Epithelial cell of esophagus (primary cell): ENCODE measurements at regions not wholly inside any gene's neighbourhood (a gene's known extent, or its start where the extent isn't known, plus 50 kb on each side); places are given as distances from the start of the nearest gene placed in this dataset.

ENCODE experiments used
- DNase-seq: peaks from one replicate; pipeline ENCODE4 v3.0.0; 2010; ENCODE audit warnings: low read depth
- H3K4me3 ChIP-seq: 2 replicates; pipeline ENCODE4 v1.5.1; 2011; ENCODE audit warnings: mild to moderate bottlenecking, low read length, control low read depth
- CTCF ChIP-seq: IDR thresholded peaks from 2 replicates; pipeline ENCODE4 v1.5.1; 2011; ENCODE audit warnings: low read depth, mild to moderate bottlenecking, low read length, control low read depth, inconsistent platforms; ENCODE audit not compliant: insufficient read depth; ENCODE audit errors: missing control alignments

- no peak overlapping the region for H3K4me3 ChIP-seq
- no peak for TF ChIP-seq CTCF
- DNase-seq, result no peak
Measured at GRCh38 chr16:85162478-85163277, 50.4 kb upstream of the CIBAR2 start.

- TF ChIP-seq CTCF, result no peak
- DNase-seq, result no peak
- H3K4me3 ChIP-seq, result no peak overlapping the region
Measured at GRCh38 chr16:85163278-85164112, 51.2 kb upstream of the CIBAR2 start.

- TF ChIP-seq CTCF, result no peak
- H3K4me3 ChIP-seq, result no peak overlapping the region
- DNase-seq, result no peak
Measured at GRCh38 chr16:85164431-85164830, 52.2 kb upstream of the CIBAR2 start.

GRCh38 chr16:85164838-85165516 is 52.7 kb upstream of the CIBAR2 start:
- no peak for DNase-seq
- no peak for TF ChIP-seq CTCF
- H3K4me3 ChIP-seq, result no peak overlapping the region

GRCh38 chr16:85165781-85166180 is 53.5 kb upstream of the CIBAR2 start:
- no peak for TF ChIP-seq CTCF
- DNase-seq, result no peak
- H3K4me3 ChIP-seq, result no peak overlapping the region

- no peak for TF ChIP-seq CTCF
- H3K4me3 ChIP-seq, result no peak overlapping the region
- no peak for DNase-seq
Measured at GRCh38 chr16:85166281-85166680, 54.0 kb upstream of the CIBAR2 start.
